Right renal cortex interstitium (tissue), 3 donors: ENCODE measurements at regions not wholly inside any gene's neighbourhood (a gene's known extent, or its start where the extent isn't known, plus 50 kb on each side); places are given as distances from the start of the nearest gene placed in this dataset.

Experiments
- DNase-seq, 3 donors: peaks; one replicate each; pipeline ENCODE4 v3.0.0-alpha.2; 2013; ENCODE audit warnings: low read depth in 3 of 3, low spot score in 2 of 3

DNA sequence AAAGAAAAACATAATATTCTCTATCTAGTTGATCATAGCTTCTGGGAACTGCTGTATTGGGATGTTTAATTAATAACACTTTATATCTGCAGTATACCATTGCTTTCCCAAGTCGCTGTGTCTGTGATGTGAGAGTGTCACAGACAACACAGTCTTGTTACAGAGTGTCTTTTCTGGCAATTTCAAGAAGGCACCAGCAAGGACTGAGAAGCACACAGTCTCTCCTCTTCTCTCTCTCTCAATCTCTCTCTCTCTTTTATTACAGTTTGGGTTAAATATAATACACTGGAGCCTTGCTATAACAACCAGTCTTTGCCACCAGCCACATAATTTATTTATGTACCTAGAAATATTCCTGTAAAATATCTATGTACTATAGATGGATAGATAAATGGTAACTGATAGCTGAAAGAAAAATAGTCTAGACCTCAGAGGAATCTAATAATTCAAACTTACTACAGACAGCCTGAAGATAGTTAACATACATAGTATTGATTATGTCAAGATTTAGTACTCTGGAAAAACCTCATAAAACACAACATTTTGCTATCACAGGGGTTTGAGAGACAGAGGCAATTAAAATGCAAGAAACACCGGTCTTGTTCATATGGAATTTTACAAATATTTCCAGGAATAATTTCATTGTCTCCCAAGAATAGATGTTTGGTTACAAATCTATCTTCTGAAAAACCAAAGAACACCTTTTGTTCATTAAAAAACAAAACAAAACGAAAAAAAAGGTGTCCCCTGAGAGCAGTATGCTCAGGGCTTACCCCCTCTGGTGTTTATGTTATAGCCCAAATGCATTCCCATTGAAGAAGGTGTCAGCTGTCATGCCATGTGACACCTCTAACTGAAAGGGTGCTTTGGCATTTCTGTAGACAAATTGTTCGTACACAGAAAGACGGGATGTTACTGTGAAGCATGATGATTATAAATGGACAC lies 507.8 kb downstream of the TBC1D4 start:
- DNase-seq: no peak

DNA sequence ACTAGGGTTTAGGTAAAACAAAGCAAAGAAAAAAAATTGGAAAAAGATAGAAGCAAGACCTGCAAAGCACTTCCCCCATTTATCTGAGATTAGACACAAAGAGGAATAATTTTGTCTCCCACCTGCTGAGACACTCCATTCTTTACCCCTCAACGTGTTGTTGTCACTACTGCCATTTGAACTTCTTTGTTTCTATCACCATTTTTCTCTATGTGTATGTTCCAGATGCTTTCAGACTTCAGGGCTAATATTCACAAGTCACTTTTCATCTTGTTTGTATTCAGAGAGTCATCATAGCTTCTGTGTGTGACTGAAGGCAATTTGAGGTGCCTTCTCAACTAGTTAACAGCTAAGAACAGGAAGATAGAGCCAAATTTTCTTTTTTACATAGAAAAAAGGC lies 512.5 kb downstream of the TBC1D4 start:
- DNase-seq: no peak

DNA sequence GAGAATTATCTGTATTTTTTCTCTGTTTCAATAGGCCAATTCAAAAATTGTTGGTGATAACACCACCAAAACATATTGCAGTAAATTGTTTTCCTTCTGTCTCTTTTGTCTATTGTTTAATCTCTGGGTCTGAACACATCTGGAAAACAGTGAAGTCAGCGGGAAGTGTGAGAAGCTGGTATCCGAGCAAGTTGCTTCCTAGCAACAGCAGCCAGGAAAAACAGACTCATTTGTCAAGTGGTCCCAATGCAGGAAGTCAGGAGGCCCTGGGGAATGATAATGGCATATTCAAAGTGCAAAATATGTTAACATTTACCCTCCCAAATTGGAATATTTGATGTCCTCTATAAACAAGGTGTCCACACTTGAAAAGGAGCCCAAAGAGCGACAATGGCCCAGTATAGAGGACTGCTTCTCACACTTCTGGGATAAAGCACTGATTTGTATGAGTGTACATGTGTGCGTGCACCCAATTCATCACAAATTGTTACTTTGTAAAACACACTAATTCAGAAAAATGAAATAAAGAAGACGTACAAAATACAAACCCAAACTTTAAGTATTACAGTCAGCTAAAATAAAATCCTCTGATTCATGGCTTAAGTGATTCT lies 515.0 kb downstream of the TBC1D4 start:
- DNase-seq: peak in 2 of 3 donors; percentile 41 to 43

DNA sequence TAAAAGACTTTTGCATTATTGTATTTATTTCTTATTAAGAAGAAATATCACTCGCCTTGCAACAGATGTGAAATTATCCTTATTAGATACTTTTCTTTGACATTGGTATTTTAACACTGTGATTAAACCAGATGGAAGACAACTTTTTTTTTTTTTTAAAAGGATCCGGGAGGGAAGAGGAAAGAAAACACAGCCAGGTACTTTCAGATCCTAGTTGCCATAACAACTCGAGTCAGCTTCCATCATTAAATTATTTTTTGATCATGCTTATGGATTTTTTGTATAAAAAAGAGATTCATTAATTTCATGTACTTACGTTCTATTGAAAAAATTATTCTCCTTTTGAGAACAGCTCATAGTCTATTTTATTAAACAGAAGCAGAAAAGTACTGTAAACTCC lies 515.7 kb downstream of the TBC1D4 start:
- no peak for DNase-seq

DNA sequence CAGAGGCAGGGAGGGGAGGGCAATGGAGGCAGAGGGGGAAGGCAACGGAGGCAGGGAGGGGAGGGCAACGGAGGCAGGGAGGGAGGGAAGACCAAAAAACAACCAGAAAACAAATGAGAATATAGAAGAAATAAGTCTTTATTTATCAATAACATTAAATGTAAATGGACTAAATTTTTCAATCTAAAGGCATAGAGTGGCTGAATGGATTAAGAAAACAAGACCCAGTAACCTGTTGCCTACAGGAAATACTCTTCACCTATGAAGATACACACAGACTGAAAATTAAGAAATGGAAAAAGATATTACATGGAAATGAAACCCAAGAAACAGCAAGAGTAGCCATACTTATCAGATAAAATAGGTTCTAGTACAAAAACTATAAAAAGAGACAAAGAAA lies 536.3 kb downstream of the TBC1D4 start:
- DNase-seq: no peak

DNA sequence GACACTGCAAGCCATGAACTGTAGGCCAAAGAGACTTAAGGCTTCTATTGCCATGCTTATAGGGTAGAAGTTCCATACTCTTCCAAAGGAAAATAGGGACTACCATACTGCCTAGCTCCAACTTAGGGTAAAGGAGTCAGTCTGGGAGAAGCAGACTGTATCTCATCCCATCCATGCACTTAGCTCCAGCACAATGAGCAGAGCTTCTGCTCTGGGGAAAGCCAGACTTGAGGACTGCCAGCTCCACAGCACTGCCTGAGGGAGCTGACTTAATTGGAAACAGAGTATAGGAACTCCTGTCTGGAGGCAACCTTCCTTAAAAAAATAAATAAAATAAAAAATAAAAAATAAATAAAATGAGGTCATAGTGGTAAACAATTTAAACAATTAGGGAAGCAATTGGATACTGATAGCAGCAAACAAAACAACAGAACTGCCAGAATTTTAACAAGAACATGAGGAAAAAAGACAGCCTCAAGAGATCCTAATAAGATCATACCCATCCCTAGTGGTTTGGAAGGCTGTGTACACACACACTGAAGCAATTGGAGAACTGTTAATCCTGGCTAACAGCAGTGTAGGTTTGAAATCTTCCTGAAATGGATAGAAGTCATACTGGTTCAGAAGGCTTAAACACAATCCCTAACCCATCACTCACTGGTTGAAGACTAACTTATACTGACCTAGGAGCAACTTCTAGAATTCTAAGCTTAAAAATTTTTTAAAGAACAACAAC lies 550.1 kb downstream of the TBC1D4 start:
- no peak for DNase-seq

DNA sequence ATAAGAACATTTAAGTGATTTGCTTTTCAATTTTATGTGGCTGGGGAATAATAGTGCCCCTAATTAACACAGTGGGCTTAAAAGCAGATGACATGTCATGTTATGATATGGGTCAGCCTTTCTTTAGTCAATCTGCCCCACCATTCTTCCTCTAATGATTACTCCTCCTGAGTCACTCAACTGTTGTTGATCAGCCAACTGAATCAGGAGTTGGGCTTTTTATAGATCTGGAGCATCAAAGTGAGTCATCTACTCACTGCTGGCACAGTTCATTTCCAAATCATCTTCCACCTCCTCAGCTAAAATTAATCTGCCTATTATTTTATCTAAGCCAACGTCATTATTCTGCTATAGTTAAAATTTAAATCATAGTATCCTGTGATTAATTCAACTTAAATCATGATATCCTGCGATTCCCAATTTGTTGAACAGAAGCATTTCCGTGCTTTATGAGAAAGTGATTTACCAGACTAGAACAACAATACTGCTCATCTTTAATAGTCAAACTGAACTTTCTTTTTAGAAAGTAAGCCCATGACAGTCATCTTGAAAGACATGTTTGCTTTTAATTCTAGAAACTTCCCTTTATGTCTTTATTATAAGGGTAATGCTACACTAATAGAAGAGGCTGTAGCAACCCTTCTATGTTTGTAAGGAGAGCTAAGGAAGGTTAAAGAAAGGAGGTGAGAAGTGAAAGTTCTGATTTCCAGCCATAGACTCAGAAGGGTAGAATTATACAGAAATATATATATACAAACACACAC lies 551.4 kb downstream of the TBC1D4 start:
- DNase-seq: no peak

DNA sequence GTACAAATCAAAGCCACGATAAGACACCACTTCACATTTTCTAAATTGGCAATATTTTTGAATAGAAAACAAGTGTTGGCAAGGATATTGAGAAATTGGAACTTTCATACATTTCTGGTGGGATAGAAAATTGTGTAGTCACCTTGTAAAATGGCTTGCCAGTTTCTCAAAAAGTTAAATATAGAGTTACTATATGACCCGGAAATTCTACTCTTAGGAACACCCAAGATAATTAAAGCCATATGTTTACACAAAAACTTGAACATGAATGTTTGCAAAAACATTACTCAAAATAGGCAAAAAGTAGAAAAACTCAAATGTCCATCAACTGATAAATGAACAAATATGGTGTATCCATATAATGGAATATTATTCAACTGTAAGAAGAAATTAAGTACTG lies 552.5 kb downstream of the TBC1D4 start:
- DNase-seq: no peak

DNA sequence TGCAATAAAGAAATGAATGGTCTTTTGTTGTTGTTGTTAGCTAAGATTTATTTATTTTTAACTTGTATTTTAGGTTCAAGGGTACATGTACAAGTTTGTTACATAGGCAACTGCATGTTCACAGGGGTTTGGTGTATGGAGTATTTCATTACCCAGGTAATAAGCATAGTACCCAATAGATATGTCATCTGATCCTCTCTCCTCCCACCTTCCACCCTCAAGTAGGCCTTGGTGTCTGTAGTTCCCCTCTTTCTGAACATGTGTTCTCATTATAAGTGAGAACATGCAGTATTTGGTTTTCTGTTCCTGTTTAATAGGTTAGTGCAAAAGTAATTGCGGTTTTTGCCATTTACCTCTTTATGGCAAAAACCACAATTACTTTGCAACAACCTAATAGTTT lies 554.1 kb downstream of the TBC1D4 start:
- no peak for DNase-seq

DNA sequence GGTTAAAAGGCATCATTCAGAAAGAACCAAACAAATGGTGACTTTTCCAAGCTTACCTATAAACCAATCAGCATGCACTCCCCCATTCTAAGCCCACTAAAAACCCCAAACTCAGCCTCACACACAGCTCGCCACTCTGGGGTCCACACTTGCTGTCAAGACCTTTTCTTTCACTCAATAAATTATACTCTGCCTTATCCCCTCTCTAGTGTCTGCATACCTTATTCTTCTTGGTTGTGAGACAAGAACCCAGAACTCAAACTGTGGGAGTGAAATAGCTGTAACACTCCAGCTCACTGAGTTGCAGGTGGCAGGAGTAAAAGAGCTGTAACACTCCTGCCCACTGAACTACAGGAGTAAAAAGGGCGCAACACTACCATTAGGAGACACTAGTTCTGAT lies 559.0 kb downstream of the TBC1D4 start:
- no peak for DNase-seq

DNA sequence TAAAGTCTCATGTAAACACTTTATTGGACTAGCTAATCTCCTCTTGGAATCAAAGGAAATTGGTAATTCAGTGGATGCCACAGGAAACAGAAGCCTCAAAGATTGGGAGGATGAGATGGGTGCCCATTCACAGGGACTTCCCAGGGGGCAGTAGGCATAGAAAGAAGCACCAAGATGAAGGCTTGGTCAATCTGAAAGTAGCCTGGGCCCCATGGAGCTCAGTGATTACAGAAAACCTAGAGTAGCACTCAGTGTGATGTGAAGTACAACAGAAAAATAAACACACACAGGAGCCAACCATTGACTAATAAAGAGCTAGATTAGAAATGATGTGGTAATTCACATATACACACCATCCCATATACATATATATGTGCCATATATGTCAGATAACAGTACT lies 560.6 kb downstream of the TBC1D4 start:
- no peak for DNase-seq

DNA sequence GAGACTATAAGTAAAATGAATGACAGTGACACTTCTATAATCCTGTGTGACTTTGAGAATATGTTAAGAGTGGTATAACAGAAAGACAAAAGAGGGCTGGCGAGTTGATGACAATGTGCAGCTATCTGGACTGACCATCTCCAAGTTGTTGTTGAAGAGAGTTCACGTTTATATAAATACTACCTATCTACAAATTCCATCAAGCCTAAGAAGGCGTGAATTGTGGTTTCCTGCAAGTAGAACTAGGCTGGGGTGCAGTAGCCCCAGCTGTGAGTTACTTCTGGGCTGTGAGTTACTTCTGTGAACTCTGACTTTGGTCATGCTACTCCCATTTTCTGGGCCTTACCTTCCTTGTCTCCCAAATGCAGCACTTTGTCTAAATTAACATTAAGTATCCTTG lies 561.0 kb downstream of the TBC1D4 start:
- DNase-seq: no peak

DNA sequence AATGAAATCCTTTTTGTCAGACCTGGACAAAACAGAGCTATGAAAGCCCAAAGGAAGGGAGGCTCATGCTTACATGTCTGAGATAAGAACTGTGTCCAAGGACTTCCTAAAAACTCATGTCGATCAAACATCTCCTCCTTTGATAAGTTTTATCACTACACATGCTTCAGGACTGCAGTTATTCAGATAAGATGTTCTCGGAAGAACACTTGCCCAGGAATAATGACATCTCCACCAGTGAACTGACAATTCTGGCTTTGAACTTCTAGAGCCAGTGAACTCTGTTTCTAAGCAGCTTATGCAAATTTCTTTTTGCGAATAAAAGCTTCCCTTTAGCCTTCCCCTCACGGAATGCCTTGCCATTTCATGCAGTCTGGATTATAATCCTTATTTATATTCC lies 561.6 kb downstream of the TBC1D4 start:
- no peak for DNase-seq

DNA sequence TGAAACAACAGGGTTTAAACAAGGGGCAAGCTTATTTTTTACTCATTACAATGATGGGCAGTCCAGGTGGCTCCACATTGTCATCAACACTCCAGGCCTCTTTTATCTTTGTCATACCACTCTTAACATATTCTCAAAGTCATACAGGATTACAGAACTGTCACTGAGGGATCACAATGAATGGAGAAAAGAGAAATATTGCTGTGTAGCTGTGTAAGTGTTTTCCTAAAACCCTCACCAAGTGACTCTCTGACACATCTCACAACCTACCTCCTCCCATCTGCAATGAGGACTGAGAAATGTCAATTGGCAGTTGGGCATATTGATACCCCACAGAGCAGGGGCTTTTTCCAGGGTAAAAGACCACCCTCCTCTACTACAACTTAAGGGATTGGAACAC lies 562.1 kb downstream of the TBC1D4 start:
- DNase-seq: no peak

DNA sequence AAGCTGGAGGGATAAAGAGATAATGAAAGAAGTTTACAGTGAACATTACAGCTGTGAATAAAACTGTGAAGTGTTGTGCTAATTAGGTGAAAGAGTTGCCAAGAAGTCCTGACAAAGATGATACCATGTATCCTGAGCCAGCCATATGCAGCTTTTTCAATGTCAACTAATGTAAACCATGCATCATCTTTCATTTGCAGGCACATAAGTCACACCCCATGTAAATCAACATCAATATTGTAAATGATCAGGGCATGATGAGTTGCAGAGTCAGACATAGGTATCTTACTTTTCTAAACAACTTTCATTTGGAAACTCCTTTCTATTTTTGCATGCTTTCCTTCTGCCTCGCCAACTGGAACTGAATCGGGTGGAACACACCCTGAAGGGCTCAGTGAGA lies 569.1 kb downstream of the TBC1D4 start:
- no peak for DNase-seq

DNA sequence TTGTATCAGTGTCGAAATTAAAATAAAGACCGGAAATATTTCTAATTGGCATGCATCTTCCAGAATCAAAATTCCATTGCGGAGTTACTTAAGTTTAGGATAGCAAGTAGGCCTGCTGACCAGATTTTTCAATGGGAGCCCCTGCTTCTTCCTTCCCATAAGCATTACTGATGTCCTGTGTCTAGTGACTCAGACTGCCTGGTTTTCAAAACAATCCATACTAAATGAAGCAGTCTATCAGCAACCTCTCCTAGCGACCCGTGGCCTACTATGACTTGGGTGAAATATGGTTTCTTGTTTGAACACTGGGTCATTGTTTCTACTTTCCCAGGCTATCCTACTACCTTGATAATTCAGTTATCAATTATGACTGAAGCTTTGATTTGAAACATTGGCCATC lies 571.6 kb downstream of the TBC1D4 start:
- no peak for DNase-seq

DNA sequence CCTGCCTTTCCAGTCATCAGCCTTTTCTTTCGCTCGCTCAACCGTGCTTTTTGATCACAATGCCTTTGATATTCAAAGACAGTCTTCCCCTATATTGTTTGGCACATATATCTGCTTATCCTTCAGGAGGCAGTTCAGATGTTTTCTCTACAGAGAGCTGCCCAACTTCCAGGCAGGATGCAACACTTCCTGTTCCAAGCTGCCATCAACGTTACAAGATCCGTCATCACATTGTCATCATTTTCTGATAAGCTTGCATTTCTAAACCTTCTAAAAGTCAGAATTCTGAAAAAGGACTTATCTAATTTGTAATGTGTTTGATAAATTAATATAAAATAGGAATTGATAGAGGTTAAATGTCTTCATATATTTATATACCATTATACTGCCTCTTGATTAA lies 574.2 kb downstream of the TBC1D4 start:
- DNase-seq: no peak

DNA sequence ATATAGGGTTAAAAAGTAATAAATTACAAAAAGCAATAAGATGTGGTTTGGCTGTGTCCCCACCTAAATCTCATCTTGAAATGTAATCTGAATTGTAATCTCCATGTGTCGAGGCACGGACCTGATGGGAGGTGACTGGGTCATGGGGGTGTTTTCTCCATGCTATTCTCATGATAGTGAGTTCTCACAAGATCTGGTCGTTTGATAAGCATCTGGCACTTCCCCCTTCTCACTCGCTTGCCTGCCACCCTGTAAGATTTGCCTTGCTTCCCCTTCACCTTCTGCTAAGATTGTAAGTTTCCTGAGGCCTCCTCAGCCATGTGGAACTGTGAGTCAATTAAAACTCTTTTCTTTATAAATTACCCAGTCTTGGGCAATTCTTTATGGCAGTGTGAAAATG lies 577.4 kb downstream of the TBC1D4 start:
- DNase-seq: no peak

DNA sequence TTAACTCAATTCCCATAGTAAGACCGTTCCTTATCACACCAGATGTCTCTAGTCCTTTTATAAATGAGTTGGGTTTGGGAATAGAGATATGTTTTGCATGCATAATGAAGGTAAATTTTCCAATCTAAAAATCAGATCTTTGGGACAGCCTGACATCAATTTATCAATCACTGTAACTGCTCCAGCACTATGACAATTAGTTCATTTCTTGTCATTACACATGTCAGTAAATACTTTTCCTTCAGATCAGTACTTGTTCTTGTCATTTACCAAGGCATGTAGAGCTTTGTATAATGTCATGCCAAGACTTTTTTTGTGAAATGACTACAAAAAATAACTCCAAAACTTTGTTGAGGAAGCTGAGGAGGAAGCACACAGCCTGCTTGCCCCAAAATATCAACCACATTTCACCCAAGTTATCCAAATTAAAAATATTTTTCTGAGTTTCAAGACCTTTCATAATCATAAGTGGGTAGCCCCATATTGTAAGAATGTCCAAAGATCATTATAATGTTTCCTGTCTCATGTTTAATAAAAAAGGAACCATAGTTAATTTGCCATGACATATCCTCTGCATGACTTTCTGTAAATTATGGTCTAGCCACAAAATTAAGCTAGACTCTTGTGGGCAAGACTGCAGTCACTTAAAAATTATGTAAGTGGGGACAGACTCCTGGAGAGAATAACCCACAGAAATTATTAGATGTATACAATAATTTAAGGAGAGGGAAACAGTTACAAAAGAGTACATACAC lies 586.8 kb downstream of the TBC1D4 start:
- no peak for DNase-seq

DNA sequence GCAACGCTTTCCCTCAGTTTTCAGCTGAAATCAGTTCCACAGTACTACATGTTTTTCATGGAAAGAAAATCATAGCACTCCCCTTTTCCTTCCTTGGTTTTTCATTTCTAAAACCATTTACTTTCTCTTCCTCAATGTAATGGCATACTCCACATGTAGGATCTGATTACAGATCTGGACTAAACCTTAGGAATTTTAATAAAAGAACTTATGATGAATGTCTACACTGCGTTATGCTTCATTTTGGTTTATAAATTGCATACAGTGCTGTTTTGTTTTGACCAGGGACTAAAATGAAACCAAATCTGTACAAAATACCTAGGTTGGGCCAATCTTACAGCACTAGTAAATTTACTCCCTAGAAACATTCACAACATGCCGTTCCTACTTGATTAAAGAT lies 589.9 kb downstream of the TBC1D4 start:
- DNase-seq: no peak
